GM12891 (cell line): ENCODE measurements at regions not wholly inside any gene's neighbourhood (a gene's known extent, or its start where the extent isn't known, plus 50 kb on each side); places are given as distances from the start of the nearest gene placed in this dataset.

Experiments used
- PAX5 ChIP-seq: IDR thresholded peaks from 2 replicates; pipeline ENCODE4 v1.6.1; 2011; ENCODE audit warnings: low read length, moderate library complexity, mild to moderate bottlenecking; ENCODE audit not compliant: insufficient read depth, severe bottlenecking
- POLR2A ChIP-seq: IDR thresholded peaks from 2 replicates; pipeline ENCODE4 v1.6.1; 2011; ENCODE audit warnings: low read depth, low read length, control low read depth
- POLR2AphosphoS5 ChIP-seq: IDR thresholded peaks from 2 replicates; pipeline ENCODE4 v1.6.1; 2011; ENCODE audit warnings: low read depth, low read length, control low read depth
- POU2F2 ChIP-seq: IDR thresholded peaks from 2 replicates; pipeline ENCODE4 v1.6.1; 2011; ENCODE audit warnings: low read depth, mild to moderate bottlenecking, control low read depth, low read length, moderate library complexity
- SPI1 ChIP-seq: IDR thresholded peaks from 2 replicates; pipeline ENCODE4 v1.6.1; 2011; ENCODE audit warnings: low read depth, low read length, control low read depth
- TAF1 ChIP-seq: IDR thresholded peaks from 2 replicates; pipeline ENCODE4 v1.6.1; 2011; ENCODE audit warnings: low read depth, low read length, control low read depth

DNA sequence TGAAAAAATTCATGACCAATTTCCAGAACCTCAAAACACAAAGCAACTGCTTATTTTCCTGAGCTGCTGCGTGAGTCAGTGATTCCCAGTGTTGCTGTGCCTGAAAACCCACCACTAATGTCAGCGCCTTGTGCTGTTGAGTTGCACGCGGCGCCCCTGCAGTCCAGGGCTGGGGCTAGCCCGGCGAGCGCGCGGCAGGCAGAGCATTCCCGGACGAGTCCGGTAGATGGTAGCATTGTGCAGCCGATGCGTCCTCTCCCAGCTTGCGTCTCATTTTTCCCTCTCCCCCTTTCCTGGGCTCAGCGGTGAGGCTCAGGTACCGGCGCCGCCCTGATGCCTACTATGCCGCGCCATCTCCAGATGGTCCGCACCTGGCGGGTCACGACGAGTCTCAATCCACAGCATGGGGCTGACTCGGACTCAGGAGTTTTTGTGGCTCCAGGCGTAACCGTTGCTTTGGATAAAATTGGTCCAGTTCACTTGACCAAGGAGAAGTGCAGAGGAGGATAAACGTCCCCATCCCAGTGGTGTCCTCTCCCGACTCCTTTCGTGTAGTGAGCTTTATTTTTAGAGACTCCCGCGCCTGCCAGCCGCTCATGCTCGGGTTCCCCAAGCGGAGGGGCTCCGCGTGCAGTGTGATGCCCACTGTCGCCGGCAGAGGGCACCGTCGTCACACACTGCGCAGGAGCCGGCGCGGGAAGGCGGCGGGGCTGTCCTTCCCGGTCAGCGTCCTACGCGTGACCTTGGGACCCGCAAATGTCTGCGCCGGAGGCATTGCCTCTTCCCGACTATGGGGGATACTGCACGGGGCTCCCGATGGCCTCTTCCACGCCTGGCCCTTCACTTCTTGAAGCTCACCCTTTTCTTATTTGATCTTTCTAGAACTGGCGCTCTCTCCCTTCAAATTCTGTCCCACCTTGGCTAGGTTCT, 53.6 kb upstream of the IGFBP7 start:
- no peak for TF ChIP-seq POLR2AphosphoS5
- no peak for TF ChIP-seq PAX5
- no peak for TF ChIP-seq POLR2A
- TF ChIP-seq SPI1: no peak
- TF ChIP-seq TAF1: no peak
- no peak for TF ChIP-seq POU2F2
